ENCODE measurements at regions not wholly inside any gene's neighbourhood (a gene's known extent, or its start where the extent isn't known, plus 50 kb on each side); places are given as distances from the start of the nearest gene placed in this dataset.

DNA sequence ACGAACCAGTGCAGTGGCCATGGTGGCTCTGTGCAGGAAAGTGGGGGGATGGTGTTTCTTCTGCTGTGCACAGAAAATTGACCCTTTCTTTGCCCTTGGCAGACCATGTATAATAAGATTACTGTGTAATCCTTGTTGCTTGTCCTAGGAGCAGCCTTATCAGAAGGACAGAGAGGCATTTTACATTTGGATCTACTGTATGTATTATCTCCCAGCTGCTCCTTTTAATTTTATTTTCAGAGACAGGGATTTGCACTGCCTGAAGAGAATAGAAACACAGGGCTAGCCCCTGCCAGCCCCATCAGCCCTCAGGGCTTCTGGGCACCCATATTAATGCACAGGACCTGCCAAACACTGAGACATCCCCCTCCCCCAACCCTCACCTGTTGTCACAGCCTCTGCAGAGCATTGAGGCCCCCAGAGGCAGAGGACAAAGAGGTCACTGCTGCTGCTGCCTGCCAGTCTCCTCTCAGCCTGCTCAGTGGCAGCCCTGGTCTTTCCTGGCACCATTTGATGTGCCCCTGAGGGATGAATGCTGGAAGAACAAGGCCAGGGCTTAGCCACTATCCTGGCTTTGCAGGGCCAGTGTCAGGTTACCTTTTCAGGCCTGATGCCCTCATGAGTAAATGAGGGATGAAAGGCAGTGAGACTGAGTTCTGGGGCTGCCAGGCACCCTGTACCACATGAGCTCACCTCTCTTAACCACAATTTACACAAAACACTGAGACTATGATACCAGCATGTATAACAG, 533.4 kb downstream of the NTRK3 start:
- DNase-seq (ENCODE audit: low spot score), result no peak
- in situ Hi-C loops (cut with MboI; ENCODE audit: low pct_unique_long_range_greater_than_20kb, low sequenced_read_pairs, unreplicated experiment), result no loop called here
- TF ChIP-seq, protein P1, sequence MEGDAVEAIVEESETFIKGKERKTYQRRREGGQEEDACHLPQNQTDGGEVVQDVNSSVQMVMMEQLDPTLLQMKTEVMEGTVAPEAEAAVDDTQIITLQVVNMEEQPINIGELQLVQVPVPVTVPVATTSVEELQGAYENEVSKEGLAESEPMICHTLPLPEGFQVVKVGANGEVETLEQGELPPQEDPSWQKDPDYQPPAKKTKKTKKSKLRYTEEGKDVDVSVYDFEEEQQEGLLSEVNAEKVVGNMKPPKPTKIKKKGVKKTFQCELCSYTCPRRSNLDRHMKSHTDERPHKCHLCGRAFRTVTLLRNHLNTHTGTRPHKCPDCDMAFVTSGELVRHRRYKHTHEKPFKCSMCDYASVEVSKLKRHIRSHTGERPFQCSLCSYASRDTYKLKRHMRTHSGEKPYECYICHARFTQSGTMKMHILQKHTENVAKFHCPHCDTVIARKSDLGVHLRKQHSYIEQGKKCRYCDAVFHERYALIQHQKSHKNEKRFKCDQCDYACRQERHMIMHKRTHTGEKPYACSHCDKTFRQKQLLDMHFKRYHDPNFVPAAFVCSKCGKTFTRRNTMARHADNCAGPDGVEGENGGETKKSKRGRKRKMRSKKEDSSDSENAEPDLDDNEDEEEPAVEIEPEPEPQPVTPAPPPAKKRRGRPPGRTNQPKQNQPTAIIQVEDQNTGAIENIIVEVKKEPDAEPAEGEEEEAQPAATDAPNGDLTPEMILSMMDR (IDR thresholded peaks at IDR 0.05; ENCODE audit: extremely low read depth, insufficient read depth, missing control alignments), result no peak

DNA sequence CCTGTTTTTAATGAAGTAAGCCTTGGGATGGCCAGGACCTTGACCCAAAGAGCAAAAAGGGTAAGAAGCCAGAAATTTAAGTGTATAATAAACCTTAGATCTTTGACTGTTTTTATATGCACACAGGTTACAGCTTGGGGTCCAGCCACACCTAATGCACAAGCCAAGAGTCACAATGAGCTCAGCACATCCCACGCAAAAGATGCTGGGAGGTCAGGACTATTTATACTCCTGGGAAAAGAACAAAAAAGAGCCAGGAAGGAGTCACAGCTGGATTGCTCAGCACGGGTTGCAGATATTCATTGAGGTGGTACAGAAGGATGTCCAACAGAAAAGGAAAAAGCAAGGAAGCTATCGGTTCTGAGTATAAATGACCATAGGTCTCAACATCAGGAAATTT, 536.3 kb downstream of the NTRK3 start:
- in situ Hi-C loops (cut with MboI; ENCODE audit: low pct_unique_long_range_greater_than_20kb, low sequenced_read_pairs, unreplicated experiment), result no loop called here
- DNase-seq (ENCODE audit: low spot score), result no peak
- TF ChIP-seq, protein P1 (IDR thresholded peaks at IDR 0.05; ENCODE audit: extremely low read depth, insufficient read depth, missing control alignments), result no peak

GRCh38 chr15:87716422-87716821, 540.1 kb downstream of the NTRK3 start:
- TF ChIP-seq, protein P1 (IDR thresholded peaks at IDR 0.05; ENCODE audit: extremely low read depth, insufficient read depth, missing control alignments), result no peak
- in situ Hi-C loops (cut with MboI; ENCODE audit: low pct_unique_long_range_greater_than_20kb, low sequenced_read_pairs, unreplicated experiment), result no loop called here
- no peak for DNase-seq (ENCODE audit: low spot score)

DNA sequence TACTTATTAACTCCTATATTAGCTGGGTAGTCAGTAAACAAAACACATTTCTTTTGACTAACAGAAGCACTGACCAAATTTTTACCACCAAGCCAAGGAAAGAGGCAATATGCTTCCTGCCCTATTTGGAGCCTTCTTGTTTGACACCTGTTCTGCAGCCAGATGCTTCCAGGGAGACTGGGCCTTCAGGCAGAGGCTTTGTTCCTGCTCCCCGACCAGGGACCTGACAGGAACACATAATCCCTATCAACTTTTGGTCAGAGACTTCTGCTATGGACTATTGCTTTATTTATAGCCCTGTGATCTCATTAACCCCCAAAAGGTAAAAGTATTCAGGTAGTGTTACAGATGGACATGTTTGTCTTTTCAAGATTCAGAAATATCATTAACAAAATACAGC, 541.3 kb downstream of the NTRK3 start:
- in situ Hi-C loops (cut with MboI; ENCODE audit: low pct_unique_long_range_greater_than_20kb, low sequenced_read_pairs, unreplicated experiment), result no loop called here
- TF ChIP-seq, protein P1 (IDR thresholded peaks at IDR 0.05; ENCODE audit: extremely low read depth, insufficient read depth, missing control alignments), result no peak
- no peak for DNase-seq (ENCODE audit: low spot score)

DNA sequence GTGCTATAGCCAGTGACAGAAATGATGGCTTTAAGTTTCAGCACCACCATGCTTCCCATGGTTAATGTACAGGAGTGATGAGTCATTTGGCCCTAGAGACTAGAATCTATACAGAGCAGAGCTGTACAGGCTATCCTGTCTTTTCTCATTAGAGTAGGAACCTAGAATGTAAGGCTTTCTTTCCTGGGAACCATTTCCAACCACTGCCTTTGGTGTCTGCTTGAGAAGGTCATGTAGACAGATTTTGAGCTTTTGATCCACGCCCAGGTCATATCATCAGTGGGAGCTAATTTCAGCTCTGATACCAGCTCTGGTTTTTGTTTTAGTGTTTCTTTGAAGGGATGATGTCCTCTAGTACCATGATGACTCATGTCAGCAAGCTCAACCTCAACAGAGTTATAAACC, 543.1 kb downstream of the NTRK3 start:
- no peak for DNase-seq (ENCODE audit: low spot score)
- TF ChIP-seq, protein P1 (IDR thresholded peaks at IDR 0.05; ENCODE audit: extremely low read depth, insufficient read depth, missing control alignments), result no peak
- in situ Hi-C loops (cut with MboI; ENCODE audit: low pct_unique_long_range_greater_than_20kb, low sequenced_read_pairs, unreplicated experiment), result no loop called here

DNA sequence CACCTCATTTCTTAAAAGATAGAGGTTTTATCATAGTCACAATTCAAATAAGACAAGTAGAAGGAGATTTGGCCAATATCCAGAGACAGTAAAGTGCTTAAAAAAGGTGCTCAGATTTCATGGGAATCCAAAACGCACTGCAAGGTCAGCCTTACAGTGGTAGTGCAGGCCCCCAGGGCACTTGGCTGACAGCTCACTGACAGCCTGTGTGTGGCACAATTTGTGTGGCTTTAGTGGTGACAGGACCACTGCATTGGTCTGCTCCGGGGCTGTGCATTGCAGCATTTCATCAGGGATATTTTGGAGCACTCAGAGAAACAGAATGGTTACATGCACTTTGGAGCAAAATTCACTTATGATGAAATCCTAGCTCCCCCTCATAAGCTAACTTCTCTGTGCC, 544.3 kb downstream of the NTRK3 start:
- in situ Hi-C loops (cut with MboI; ENCODE audit: low pct_unique_long_range_greater_than_20kb, low sequenced_read_pairs, unreplicated experiment), result no loop called here

More for the DNA sequence above, 544.3 kb downstream of the NTRK3 start:
- DNase-seq (ENCODE audit: low spot score), result no peak
- TF ChIP-seq, protein P1 (IDR thresholded peaks at IDR 0.05; ENCODE audit: extremely low read depth, insufficient read depth, missing control alignments), result no peak
